Erythroblast (primary cell): ENCODE measurements at regions not wholly inside any gene's neighbourhood (a gene's known extent, or its start where the extent isn't known, plus 50 kb on each side); places are given as distances from the start of the nearest gene placed in this dataset.

Experiments
- GATA1 ChIP-seq: IDR thresholded peaks from 2 replicates; pipeline ENCODE4 v1.6.1; 2011; ENCODE audit warnings: low read depth, mild to moderate bottlenecking, control low read depth, low read length, moderate library complexity
- POLR2A ChIP-seq: IDR thresholded peaks from 2 replicates; pipeline ENCODE4 v1.6.1; 2011; ENCODE audit warnings: mild to moderate bottlenecking, low read length

DNA sequence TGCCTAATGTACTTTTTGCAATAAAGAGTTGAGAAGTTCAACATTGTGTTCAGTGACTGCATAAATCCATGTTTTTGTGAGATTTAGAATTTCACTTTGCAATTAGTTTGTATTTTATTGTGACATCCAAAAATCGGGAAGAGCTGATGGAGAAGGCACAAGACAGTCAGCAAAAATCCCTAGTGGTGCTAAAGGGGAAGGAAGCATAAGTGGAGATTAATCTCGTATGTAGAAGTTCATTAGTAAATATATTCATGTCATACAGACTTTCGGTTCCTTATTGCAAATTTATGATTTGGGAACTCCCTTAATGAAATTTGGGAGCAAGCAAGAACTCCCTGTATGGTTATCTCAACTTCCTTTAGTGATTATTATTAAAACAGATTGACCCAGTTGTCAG is 57.8 kb upstream of the SLC39A8 start:
- TF ChIP-seq POLR2A (no peak), GATA1 (no peak)
